ENCODE measurements at regions not wholly inside any gene's neighbourhood (a gene's known extent, or its start where the extent isn't known, plus 50 kb on each side); places are given as distances from the start of the nearest gene placed in this dataset.

DNA sequence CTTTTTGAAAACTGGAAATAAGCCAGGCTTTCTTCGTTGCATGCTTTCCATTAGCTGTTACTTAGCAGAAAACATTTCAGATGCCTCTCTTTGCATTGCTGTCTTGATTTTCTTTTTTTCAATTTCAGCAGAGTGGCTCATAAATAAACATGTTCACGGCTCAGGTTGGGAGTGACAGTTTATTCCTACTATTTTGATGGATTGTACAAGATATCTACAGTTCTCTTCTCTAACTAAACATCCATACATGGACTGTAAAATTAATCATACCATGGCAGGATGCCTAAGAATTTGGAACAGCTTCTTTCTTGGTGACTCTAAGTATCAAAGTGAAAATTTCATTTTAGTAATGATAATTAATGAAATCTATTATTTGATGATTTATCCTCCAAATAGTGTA, 130.5 kb upstream of the EPHA7 start:
- H3K4me3 ChIP-seq (ENCODE audit: low read depth, low read length) = no peak overlapping the region
- no peaks in the 10 kb centered on the region for H3K27me3 ChIP-seq (ENCODE audit: control insufficient read depth, insufficient read depth, low read length)
- CTCF ChIA-PET = no interaction called here
- H3K36me3 ChIP-seq (ENCODE audit: control insufficient read depth, insufficient read depth, low read length) = no peaks in the 10 kb centered on the region
- DNase-seq (ENCODE audit: low read depth) = no peak
- POLR2A ChIA-PET = no interaction called here
- TF ChIP-seq CTCF (IDR thresholded peaks at IDR 0.05; ENCODE audit: insufficient read depth, low read depth, low read length) = no peak

DNA sequence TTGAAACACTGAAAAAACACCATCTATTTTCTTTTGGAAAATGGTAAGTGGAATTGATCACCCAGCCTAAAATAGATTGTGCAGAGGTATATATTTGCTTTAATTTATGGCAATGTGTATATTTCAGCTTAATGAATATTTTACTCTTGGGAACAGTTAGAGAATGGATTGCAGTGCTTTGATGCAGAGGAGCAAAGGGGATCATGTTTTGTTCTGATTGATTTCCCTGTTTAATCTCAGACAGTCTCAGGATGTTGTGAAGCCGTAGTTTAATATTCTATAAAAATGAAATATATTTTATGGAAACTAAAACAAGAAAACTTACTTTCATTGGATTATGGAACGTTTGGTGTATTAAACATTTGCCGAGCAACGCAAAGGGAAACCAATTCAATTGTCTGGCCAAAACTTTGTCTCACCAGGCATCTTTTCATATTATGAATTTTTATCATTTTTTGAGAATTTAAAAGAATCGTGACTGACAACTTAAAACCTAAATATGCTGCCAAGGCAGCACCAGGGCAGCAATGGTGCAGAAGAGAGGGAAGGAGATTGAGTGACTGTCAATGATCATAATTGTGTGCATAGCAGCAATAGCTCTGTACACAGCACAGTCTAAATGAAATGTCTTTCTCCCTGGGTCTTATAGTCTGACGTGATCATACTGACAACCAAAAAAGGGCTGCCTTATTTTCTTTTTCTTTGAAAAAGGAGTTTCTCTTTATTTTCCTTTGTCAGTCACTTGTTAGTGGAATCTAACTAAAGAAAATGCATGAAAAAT, 105.5 kb upstream of the EPHA7 start:
- no peak overlapping the region for H3K4me3 ChIP-seq (ENCODE audit: low read depth, low read length)
- no peaks in the 10 kb centered on the region for H3K27me3 ChIP-seq (ENCODE audit: control insufficient read depth, insufficient read depth, low read length)
- no peak for DNase-seq (ENCODE audit: low read depth)
- ChIA-PET POLR2A (no interaction called here), CTCF (no interaction called here)
- TF ChIP-seq CTCF (IDR thresholded peaks at IDR 0.05; ENCODE audit: insufficient read depth, low read depth, low read length) = no peak
- H3K36me3 ChIP-seq (ENCODE audit: control insufficient read depth, insufficient read depth, low read length) = no peaks in the 10 kb centered on the region

- CTCF ChIA-PET = no interaction called here
- POLR2A ChIA-PET = no interaction called here
- Histone ChIP-seq H3K27me3 (ENCODE audit: control insufficient read depth, insufficient read depth, low read length) (no peaks in the 10 kb centered on the region), H3K4me3 (ENCODE audit: low read depth, low read length) (no peak overlapping the region), H3K36me3 (ENCODE audit: control insufficient read depth, insufficient read depth, low read length) (no peaks in the 10 kb centered on the region)
- no peak for TF ChIP-seq CTCF (IDR thresholded peaks at IDR 0.05; ENCODE audit: insufficient read depth, low read depth, low read length)
- no peak for DNase-seq (ENCODE audit: low read depth)
Observed at GRCh38 chr6:93523365-93523764, 104.0 kb upstream of the EPHA7 start.

- no peak for TF ChIP-seq CTCF (IDR thresholded peaks at IDR 0.05; ENCODE audit: insufficient read depth, low read depth, low read length)
- CTCF ChIA-PET = no interaction called here
- no peak overlapping the region for H3K4me3 ChIP-seq (ENCODE audit: low read depth, low read length)
Observed at GRCh38 chr6:93516441-93516840, 97.1 kb upstream of the EPHA7 start.

GRCh38 chr6:93515736-93516135, 96.4 kb upstream of the EPHA7 start:
- no peaks in the 10 kb centered on the region for H3K36me3 ChIP-seq (ENCODE audit: control insufficient read depth, insufficient read depth, low read length)
- ChIA-PET CTCF (no interaction called here), POLR2A (no interaction called here)
- H3K4me3 ChIP-seq (ENCODE audit: low read depth, low read length) = no peak overlapping the region
- no peak for DNase-seq (ENCODE audit: low read depth)
- no peaks in the 10 kb centered on the region for H3K27me3 ChIP-seq (ENCODE audit: control insufficient read depth, insufficient read depth, low read length)
- no peak for TF ChIP-seq CTCF (IDR thresholded peaks at IDR 0.05; ENCODE audit: insufficient read depth, low read depth, low read length)

More at GRCh38 chr6:93516441-93516840, 97.1 kb upstream of the EPHA7 start:
- DNase-seq (ENCODE audit: low read depth) = no peak
- POLR2A ChIA-PET = no interaction called here
- no peaks in the 10 kb centered on the region for H3K36me3 ChIP-seq (ENCODE audit: control insufficient read depth, insufficient read depth, low read length)
- no peaks in the 10 kb centered on the region for H3K27me3 ChIP-seq (ENCODE audit: control insufficient read depth, insufficient read depth, low read length)

Data from BJ (cell line).